Inferior parietal cortex (tissue), 1 donor: ENCODE measurements at regions not wholly inside any gene's neighbourhood (a gene's known extent, or its start where the extent isn't known, plus 50 kb on each side); places are given as distances from the start of the nearest gene placed in this dataset.

Experiments
- DNase-seq: peaks from one replicate; pipeline ENCODE4 v3.0.0-alpha.2; 2016; ENCODE audit errors: extremely low spot score

GRCh38 chr1:244952280-244952933 is 88.1 kb upstream of the HNRNPU start:
- DNase-seq = no peak

GRCh38 chr1:244948416-244948815 is 84.1 kb upstream of the HNRNPU start:
- DNase-seq = no peak

- DNase-seq = no peak
Measured at GRCh38 chr1:244945109-244945671, 80.8 kb upstream of the HNRNPU start.

- no peak for DNase-seq
Measured at GRCh38 chr1:244941121-244941520, 76.8 kb upstream of the HNRNPU start.

- DNase-seq = no peak
Measured at GRCh38 chr1:244937099-244937498, 72.8 kb upstream of the HNRNPU start.

- no peak for DNase-seq
Measured at GRCh38 chr1:244920911-244921761, 56.8 kb upstream of the HNRNPU start.

- no peak for DNase-seq
Measured at GRCh38 chr1:244919320-244920282, 55.3 kb upstream of the HNRNPU start.

- peak; percentile 49 for DNase-seq
Measured at GRCh38 chr1:244918421-244919319, 54.3 kb upstream of the HNRNPU start.

- DNase-seq = no peak
Measured at GRCh38 chr1:244917073-244917670, 52.8 kb upstream of the HNRNPU start.

GRCh38 chr1:244915736-244916135 is 51.4 kb upstream of the HNRNPU start:
- no peak for DNase-seq

GRCh38 chr1:244914761-244915160 is 50.4 kb upstream of the HNRNPU start:
- DNase-seq = no peak
